Small intestine (tissue), 7 donors: ENCODE measurements at regions not wholly inside any gene's neighbourhood (a gene's known extent, or its start where the extent isn't known, plus 50 kb on each side); places are given as distances from the start of the nearest gene placed in this dataset.
"Not testable (repeated sequence)": the region's sequence is repeated elsewhere in the genome, so short reads cannot be mapped to it uniquely, and the experiment has no call there.

Source experiments
- DNase-seq, 2 donors: peaks; one replicate each; pipeline versions ENCODE4 v3.0.0 to v3.0.0-alpha.2; 2013
- FAIRE-seq: peaks from 2 replicates; lab custom pipeline; 2012; peaks lifted over from hg19 to GRCh38; lab: Jason Lieb, UNC
- H3K27ac ChIP-seq, 3 donors: one replicate each; pipeline ENCODE4 v1.5.1; 2013; ENCODE audit warnings: low read length in 2 of 3, mild to moderate bottlenecking in 2 of 3, control low read depth in 1 of 3, inconsistent platforms in 1 of 3, low read depth in 1 of 3, moderate library complexity in 1 of 3
- H3K27me3 ChIP-seq, 3 donors: one replicate each; pipeline ENCODE4 v1.6.1; 2013; ENCODE audit warnings: low read length in 3 of 3, inconsistent platforms in 1 of 3; ENCODE audit not compliant: control insufficient read depth in 3 of 3, insufficient read depth in 3 of 3
- H3K36me3 ChIP-seq, 3 donors: one replicate each; pipeline ENCODE4 v1.6.1; 2013; ENCODE audit warnings: low read length in 3 of 3, inconsistent platforms in 1 of 3, low read depth in 1 of 3, mild to moderate bottlenecking in 1 of 3, moderate library complexity in 1 of 3; ENCODE audit not compliant: control insufficient read depth in 3 of 3, insufficient read depth in 2 of 3
- H3K4me1 ChIP-seq, 3 donors: one replicate each; pipeline ENCODE4 v1.6.1; 2013; ENCODE audit warnings: low read length in 2 of 3, inconsistent platforms in 1 of 3, low read depth in 1 of 3, mild to moderate bottlenecking in 1 of 3, moderate library complexity in 1 of 3; ENCODE audit not compliant: control insufficient read depth in 3 of 3, insufficient read depth in 2 of 3
- H3K4me3 ChIP-seq, 3 donors: one replicate each; pipeline ENCODE4 v1.5.1; 2013; ENCODE audit warnings: low read length in 3 of 3, control low read depth in 1 of 3, inconsistent platforms in 1 of 3, low read depth in 1 of 3, mild to moderate bottlenecking in 1 of 3, moderate library complexity in 1 of 3
- H3K9me3 ChIP-seq, 2 donors: one replicate each; pipeline ENCODE4 v1.6.1; 2013; ENCODE audit warnings: low read depth in 1 of 2, low read length in 1 of 2; ENCODE audit not compliant: control insufficient read depth in 2 of 2, insufficient read depth in 1 of 2
- WGBS, 3 donors: extraction: QIAGEN DNeasy Blood & Tissue Kit; methylation state at CpG; one replicate each; pipeline ENCODE4 v1.1.7; 2013; 5-methylcytosine and 5-hydroxymethylcytosine counted together
- donor health status: healthy with polysubstance abuse.
- donor health status: control.
- donor health status: control.
- donor health status: Bipolar disorder and iron deficiency.
- donor health status: healthy.

GRCh38 chr3:6039971-6040370 lies 820.9 kb upstream of the GRM7 start:
- Histone ChIP-seq H3K4me1 (no peaks in the 10 kb centered on the region), H3K36me3 (no peaks in the 10 kb centered on the region), H3K27ac (no peak overlapping the region), H3K4me3 (no peak overlapping the region), H3K9me3 (peaks cover 0 to 15% of the 10 kb centered on the region in 2 donors), H3K27me3 (no peaks in the 10 kb centered on the region)
- WGBS, 3 donors = 61 to 71% (median 66%) methylated on average over 3 of the region's 3 CpGs
- DNase-seq (no peak), FAIRE-seq (no peak)

- FAIRE-seq (no peak), DNase-seq (no peak)
- Histone ChIP-seq H3K4me1 (no peaks in the 10 kb centered on the region), H3K9me3 (peaks cover 0 to 13% of the 10 kb centered on the region in 2 donors), H3K27ac (no peak overlapping the region), H3K36me3 (no peaks in the 10 kb centered on the region), H3K4me3 (no peak overlapping the region), H3K27me3 (no peaks in the 10 kb centered on the region)
- WGBS, 3 donors = 13 to 46% (median 21%) methylated on average over 1 of the region's 1 CpG
These were observed 819.0 kb upstream of the GRM7 start for GRCh38 chr3:6041894-6042293.

GRCh38 chr3:6047016-6047415 lies 813.9 kb upstream of the GRM7 start:
- Histone ChIP-seq H3K36me3 (no peaks in the 10 kb centered on the region), H3K27ac (no peak overlapping the region), H3K27me3 (no peaks in the 10 kb centered on the region), H3K4me3 (no peak overlapping the region), H3K4me1 (no peaks in the 10 kb centered on the region), H3K9me3 (peaks cover 0 to 17% of the 10 kb centered on the region in 2 donors)
- FAIRE-seq (no peak), DNase-seq (no peak)
- 87 to 91% (median 89%) methylated on average over 2 of the region's 2 CpGs for WGBS, 3 donors

- H3K9me3 ChIP-seq = no peaks in the 10 kb centered on the region
- H3K27me3 ChIP-seq = no peaks in the 10 kb centered on the region
- no peak overlapping the region for H3K4me3 ChIP-seq
- WGBS, 3 donors = 71 to 80% (median 80%) methylated on average over 1 of the region's 1 CpG
- no peak for FAIRE-seq
- no peak for DNase-seq
- H3K27ac ChIP-seq = no peak overlapping the region
- no peaks in the 10 kb centered on the region for H3K4me1 ChIP-seq
- no peaks in the 10 kb centered on the region for H3K36me3 ChIP-seq
These were observed 800.7 kb upstream of the GRM7 start for GRCh38 chr3:6060251-6060650.

GRCh38 chr3:6062261-6063187 lies 798.4 kb upstream of the GRM7 start:
- no peak overlapping the region for H3K27ac ChIP-seq
- H3K9me3 ChIP-seq = no peaks in the 10 kb centered on the region
- no peak for FAIRE-seq
- 65 to 72% (median 71%) methylated on average over 6 of the region's 6 CpGs for WGBS, 3 donors
- no peak for DNase-seq
- no peaks in the 10 kb centered on the region for H3K27me3 ChIP-seq
- H3K4me3 ChIP-seq = no peak overlapping the region
- no peaks in the 10 kb centered on the region for H3K36me3 ChIP-seq
- H3K4me1 ChIP-seq = no peaks in the 10 kb centered on the region

- Histone ChIP-seq H3K27me3 (no peaks in the 10 kb centered on the region), H3K27ac (no peak overlapping the region), H3K4me3 (no peak overlapping the region), H3K4me1 (no peaks in the 10 kb centered on the region), H3K9me3 (no peaks in the 10 kb centered on the region), H3K36me3 (no peaks in the 10 kb centered on the region)
- 29 to 54% (median 38%) methylated on average over 2 of the region's 2 CpGs for WGBS, 3 donors
- FAIRE-seq (no peak), DNase-seq (peak; percentile 1 to 2)
These were observed 794.5 kb upstream of the GRM7 start for GRCh38 chr3:6066397-6066796.

- WGBS, 3 donors = 13 to 64% (median 36%) methylated on average over 17 of the region's 17 CpGs
- DNase-seq = peak; percentile 2 to 29
- H3K4me1 ChIP-seq, H3K36me3 ChIP-seq, H3K9me3 ChIP-seq, FAIRE-seq, H3K27me3 ChIP-seq, H3K27ac ChIP-seq: not testable (repeated sequence)
- peak overlapping the region in 1 of 3 donors; percentile 20 for H3K4me3 ChIP-seq
These were observed 793.9 kb upstream of the GRM7 start for GRCh38 chr3:6066868-6067578.

- Histone ChIP-seq H3K4me1 (no peaks in the 10 kb centered on the region), H3K4me3 (no peak overlapping the region), H3K36me3 (no peaks in the 10 kb centered on the region), H3K27ac (no peak overlapping the region), H3K9me3 (no peaks in the 10 kb centered on the region), H3K27me3 (no peaks in the 10 kb centered on the region)
- DNase-seq (no peak), FAIRE-seq (no peak)
- 52 to 57% (median 57%) methylated on average over 2 of the region's 2 CpGs for WGBS, 3 donors
These were observed 786.0 kb upstream of the GRM7 start for GRCh38 chr3:6074952-6075351.
